HEK293 (cell line): ENCODE measurements at regions not wholly inside any gene's neighbourhood (a gene's known extent, or its start where the extent isn't known, plus 50 kb on each side); places are given as distances from the start of the nearest gene placed in this dataset.

Source experiments
- ZBTB7A ChIP-seq: fragments of 450-650 bp; formaldehyde crosslinking; IDR thresholded peaks from 2 replicates; pipeline ENCODE4 v1.5.1; 2016; ENCODE audit warnings: low read depth, missing biosample characterization, missing genetic modification characterization
- TF ChIP-seq, protein P1 (sequence below): fragments of 450-650 bp; formaldehyde crosslinking; IDR thresholded peaks from 2 replicates; pipeline ENCODE4 v1.5.1; 2016; ENCODE audit warnings: missing biosample characterization, missing genetic modification characterization

- TF ChIP-seq, protein P1, sequence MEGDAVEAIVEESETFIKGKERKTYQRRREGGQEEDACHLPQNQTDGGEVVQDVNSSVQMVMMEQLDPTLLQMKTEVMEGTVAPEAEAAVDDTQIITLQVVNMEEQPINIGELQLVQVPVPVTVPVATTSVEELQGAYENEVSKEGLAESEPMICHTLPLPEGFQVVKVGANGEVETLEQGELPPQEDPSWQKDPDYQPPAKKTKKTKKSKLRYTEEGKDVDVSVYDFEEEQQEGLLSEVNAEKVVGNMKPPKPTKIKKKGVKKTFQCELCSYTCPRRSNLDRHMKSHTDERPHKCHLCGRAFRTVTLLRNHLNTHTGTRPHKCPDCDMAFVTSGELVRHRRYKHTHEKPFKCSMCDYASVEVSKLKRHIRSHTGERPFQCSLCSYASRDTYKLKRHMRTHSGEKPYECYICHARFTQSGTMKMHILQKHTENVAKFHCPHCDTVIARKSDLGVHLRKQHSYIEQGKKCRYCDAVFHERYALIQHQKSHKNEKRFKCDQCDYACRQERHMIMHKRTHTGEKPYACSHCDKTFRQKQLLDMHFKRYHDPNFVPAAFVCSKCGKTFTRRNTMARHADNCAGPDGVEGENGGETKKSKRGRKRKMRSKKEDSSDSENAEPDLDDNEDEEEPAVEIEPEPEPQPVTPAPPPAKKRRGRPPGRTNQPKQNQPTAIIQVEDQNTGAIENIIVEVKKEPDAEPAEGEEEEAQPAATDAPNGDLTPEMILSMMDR (tag by site-specific recombination) = no peak
- no peak for TF ChIP-seq ZBTB7A (tag by site-specific recombination)
These were observed 80.9 kb upstream of the FUT8 start for GRCh38 chr14:65331652-65332051.
